ENCODE measurements at regions not wholly inside any gene's neighbourhood (a gene's known extent, or its start where the extent isn't known, plus 50 kb on each side); places are given as distances from the start of the nearest gene placed in this dataset.

- TF ChIP-seq CTCF (IDR thresholded peaks at IDR 0.05) (no peak), TCF7L2 (IDR thresholded peaks at IDR 0.05; ENCODE audit: low read depth, low read length) (no peak)
These were observed 1177.2 kb downstream of the TECRL start for GRCh38 chr4:63232058-63232457.

Measured in Panc1 (cell line).